ENCODE measurements at regions not wholly inside any gene's neighbourhood (a gene's known extent, or its start where the extent isn't known, plus 50 kb on each side); places are given as distances from the start of the nearest gene placed in this dataset.

DNA sequence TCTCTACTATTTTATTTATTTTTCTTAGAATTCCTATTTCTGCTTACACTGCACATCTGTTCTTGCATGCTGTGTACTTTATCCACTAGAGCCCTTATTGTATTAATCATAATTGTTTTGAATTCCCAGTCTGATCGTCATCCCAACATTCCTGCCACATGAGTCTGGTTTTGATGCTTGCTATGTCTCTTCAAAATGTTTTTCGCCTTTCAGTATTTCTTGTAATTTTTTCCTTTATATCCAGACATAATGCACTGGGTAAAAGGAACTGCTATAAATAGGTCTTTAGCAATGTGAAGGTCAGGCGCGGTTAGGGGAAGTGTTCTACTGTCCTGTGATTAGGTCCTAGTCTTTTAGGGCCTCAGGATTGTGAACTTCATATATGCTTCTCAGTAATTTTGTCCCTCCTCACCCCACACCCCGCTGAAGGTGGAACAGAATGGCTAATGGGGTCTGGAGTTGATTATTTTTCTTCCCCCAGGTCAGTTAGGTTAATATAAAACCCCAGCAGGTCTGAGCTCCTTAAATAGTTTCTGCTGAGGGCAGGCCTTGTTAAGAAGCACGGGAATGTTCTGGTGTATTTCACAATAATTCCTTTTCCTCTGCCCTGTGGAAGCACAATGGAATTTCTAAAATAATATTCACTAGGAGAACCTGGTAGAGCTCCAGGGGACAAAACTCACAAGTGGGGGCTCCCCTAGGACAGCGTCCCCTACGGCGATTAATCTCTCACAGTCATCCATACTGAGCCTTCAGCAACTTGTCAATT, 146.6 kb upstream of the TUT7 start:
- no peak for TF ChIP-seq POLR2A (IDR thresholded peaks at IDR 0.05)
- TF ChIP-seq, protein P1, sequence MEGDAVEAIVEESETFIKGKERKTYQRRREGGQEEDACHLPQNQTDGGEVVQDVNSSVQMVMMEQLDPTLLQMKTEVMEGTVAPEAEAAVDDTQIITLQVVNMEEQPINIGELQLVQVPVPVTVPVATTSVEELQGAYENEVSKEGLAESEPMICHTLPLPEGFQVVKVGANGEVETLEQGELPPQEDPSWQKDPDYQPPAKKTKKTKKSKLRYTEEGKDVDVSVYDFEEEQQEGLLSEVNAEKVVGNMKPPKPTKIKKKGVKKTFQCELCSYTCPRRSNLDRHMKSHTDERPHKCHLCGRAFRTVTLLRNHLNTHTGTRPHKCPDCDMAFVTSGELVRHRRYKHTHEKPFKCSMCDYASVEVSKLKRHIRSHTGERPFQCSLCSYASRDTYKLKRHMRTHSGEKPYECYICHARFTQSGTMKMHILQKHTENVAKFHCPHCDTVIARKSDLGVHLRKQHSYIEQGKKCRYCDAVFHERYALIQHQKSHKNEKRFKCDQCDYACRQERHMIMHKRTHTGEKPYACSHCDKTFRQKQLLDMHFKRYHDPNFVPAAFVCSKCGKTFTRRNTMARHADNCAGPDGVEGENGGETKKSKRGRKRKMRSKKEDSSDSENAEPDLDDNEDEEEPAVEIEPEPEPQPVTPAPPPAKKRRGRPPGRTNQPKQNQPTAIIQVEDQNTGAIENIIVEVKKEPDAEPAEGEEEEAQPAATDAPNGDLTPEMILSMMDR (IDR thresholded peaks at IDR 0.05), result no peak
